A549 (cell line): ENCODE measurements at regions not wholly inside any gene's neighbourhood (a gene's known extent, or its start where the extent isn't known, plus 50 kb on each side); places are given as distances from the start of the nearest gene placed in this dataset.

Experiments
- ATAC-seq, 2 experiments: fragments of 200-7000 bp in 1 of 2; fragments of >200 bp in 1 of 2; cut with Nextera tagmentation in 1 of 2; cut with Tn5 transposase in 1 of 2; 3 replicates each; pipeline versions ENCODE4 v1.8.0 to v1.9.1; 2018 to 2020; ENCODE audit warnings: mild to moderate bottlenecking in 1 of 2, moderate library complexity in 1 of 2
- CTCF ChIA-PET: fragments of 300-600 bp; sonication (Branson Sonifier 250); formaldehyde crosslinking; extraction: SDS; loops from one replicate; lab custom pipeline; 2021; ENCODE audit warnings: antibody characterized with exemption, inconsistent platforms; lab: Yijun Ruan, JAX
- POLR2A ChIA-PET: fragments of 350-600 bp; formaldehyde crosslinking; extraction: SDS; loops from one replicate; lab custom pipeline; 2021; ENCODE audit warnings: antibody characterized with exemption, inconsistent platforms; lab: Yijun Ruan, JAX
- DNase-seq, 2 experiments: peaks; one replicate each; pipeline versions ENCODE4 v3.0.0 to v3.0.0-alpha.2; 2011 to 2016; ENCODE audit warnings: low read depth in 1 of 2, low spot score in 1 of 2
- FAIRE-seq: peaks from 2 replicates; lab custom pipeline; 2011; peaks lifted over from hg19 to GRCh38; lab: Jason Lieb, UNC
- H3K27ac ChIP-seq, 2 experiments: fragments of >200 bp; sonication (Bioruptor Twin); formaldehyde crosslinking; 3 replicates each; pipeline ENCODE4 v1.5.1; 2016 to 2017
- H3K4me1 ChIP-seq: fragments of >200 bp; sonication (Bioruptor Twin); formaldehyde crosslinking; 3 replicates; pipeline ENCODE4 v1.6.1; 2016
- H3K4me2 ChIP-seq: fragments of >200 bp; sonication (Bioruptor Twin); formaldehyde crosslinking; 3 replicates; pipeline ENCODE4 v1.6.1; 2016
- H3K4me3 ChIP-seq: fragments of >200 bp; sonication (Bioruptor Twin); formaldehyde crosslinking; 3 replicates; pipeline ENCODE4 v1.5.1; 2016
- H3K9me3 ChIP-seq: fragments of >200 bp; sonication (Bioruptor Twin); formaldehyde crosslinking; 3 replicates; pipeline ENCODE4 v1.6.1; 2016
- CBX2 ChIP-seq: fragments of 200-600 bp; sonication (generic); IDR thresholded peaks from 2 replicates; pipeline ENCODE4 v1.6.1; 2016; ENCODE audit warnings: low read depth, mild to moderate bottlenecking, borderline replicate concordance
- CEBPB ChIP-seq, 2 experiments: fragments of >200 bp in 1 of 2; sonication (Bioruptor Twin) in 1 of 2; formaldehyde crosslinking in 1 of 2; IDR thresholded peaks; 2 replicates each; pipeline ENCODE4 v1.6.1; 2012 to 2016
- FOSL2 ChIP-seq, 2 experiments: fragments of 450-650 bp in 1 of 2; fragments of >200 bp in 1 of 2; sonication (Bioruptor Twin) in 1 of 2; formaldehyde crosslinking; IDR thresholded peaks; 2 replicates each; pipeline versions ENCODE4 v1.5.0 to v1.6.1; 2016 to 2020; ENCODE audit warnings: mild to moderate bottlenecking in 1 of 2, moderate library complexity in 1 of 2
- FOXS1 ChIP-seq: fragments of 250-450 bp; sonication (Bioruptor Pico); IDR thresholded peaks from 2 replicates; pipeline ENCODE4 v1.5.0; 2020; ENCODE audit warnings: mild to moderate bottlenecking, moderate library complexity
- HOXB13 ChIP-seq: fragments of 250-450 bp; sonication (Bioruptor Pico); IDR thresholded peaks from 2 replicates; pipeline ENCODE4 v1.5.0; 2020; ENCODE audit warnings: low read depth, mild to moderate bottlenecking, moderate library complexity
- JUN ChIP-seq, 2 experiments: fragments of >200 bp; sonication (Bioruptor Twin); formaldehyde crosslinking; IDR thresholded peaks; 2 replicates in 1 of 2; 3 replicates in 1 of 2; pipeline ENCODE4 v1.6.1; 2016 to 2017
- JUNB ChIP-seq: fragments of >200 bp; sonication (Bioruptor Twin); formaldehyde crosslinking; IDR thresholded peaks from 2 replicates; pipeline ENCODE4 v1.6.1; 2016
- KDM1A ChIP-seq: fragments of 200-600 bp; sonication (generic); IDR thresholded peaks from 2 replicates; pipeline ENCODE4 v1.6.1; 2016; ENCODE audit warnings: low read depth, mild to moderate bottlenecking
- MAFK ChIP-seq: fragments of 450-650 bp; IDR thresholded peaks from 2 replicates; pipeline ENCODE4 v1.6.1; 2014; ENCODE audit not compliant: partially characterized antibody
- MAZ ChIP-seq: fragments of 150-350 bp; IDR thresholded peaks from 2 replicates; pipeline ENCODE4 v1.6.1; 2014; ENCODE audit warnings: antibody characterized with exemption, low read depth, low read length, borderline replicate concordance
- NR3C1 ChIP-seq: fragments of >200 bp; sonication (Bioruptor Twin); formaldehyde crosslinking; IDR thresholded peaks from 3 replicates; pipeline ENCODE4 v1.6.1; 2017
- POLR2AphosphoS2 ChIP-seq: conservative IDR thresholded peaks from 2 replicates; pipeline ENCODE4 v1.6.1; 2012; ENCODE audit warnings: low read length, improper control_type of control experiment, inconsistent platforms
- RAD21 ChIP-seq, 2 experiments: fragments of >200 bp in 1 of 2; sonication (Bioruptor Twin) in 1 of 2; formaldehyde crosslinking in 1 of 2; IDR thresholded peaks in 1 of 2; conservative IDR thresholded peaks in 1 of 2; 2 replicates in 1 of 2; 3 replicates in 1 of 2; pipeline ENCODE4 v1.6.1; 2012 to 2018; ENCODE audit warnings: inconsistent platforms in 1 of 2
- RCOR1 ChIP-seq: fragments of 150-350 bp; IDR thresholded peaks from 2 replicates; pipeline ENCODE4 v1.6.1; 2014; ENCODE audit warnings: antibody characterized with exemption, low read length, low read depth
- SMC3 ChIP-seq: fragments of >200 bp; sonication (Bioruptor Twin); formaldehyde crosslinking; IDR thresholded peaks from 3 replicates; pipeline ENCODE4 v1.6.1; 2018; ENCODE audit warnings: inconsistent platforms
- ZFP36 ChIP-seq: fragments of 450-650 bp; IDR thresholded peaks from 2 replicates; pipeline ENCODE4 v1.6.1; 2014; ENCODE audit warnings: borderline replicate concordance; ENCODE audit not compliant: partially characterized antibody
- ZNF302 ChIP-seq: fragments of 250-450 bp; sonication (Bioruptor Pico); IDR thresholded peaks from 2 replicates; pipeline ENCODE4 v1.9.0; 2021; ENCODE audit warnings: inconsistent platforms, mild to moderate bottlenecking, moderate library complexity
- WGBS: methylation state at CpG from one replicate; pipeline ENCODE4 v1.1.6; 2017; ENCODE audit errors: missing lambda C conversion rate; 5-methylcytosine and 5-hydroxymethylcytosine counted together
- TF ChIP-seq, protein P1 (sequence below): fragments of >200 bp; sonication (Bioruptor Twin); formaldehyde crosslinking; IDR thresholded peaks from 3 replicates; pipeline ENCODE4 v1.5.1; 2016
- TF ChIP-seq, protein P2 (sequence below): fragments of 450-650 bp; IDR thresholded peaks from 2 replicates; pipeline ENCODE4 v1.6.1; 2014; ENCODE audit warnings: antibody characterized with exemption
- TF ChIP-seq, protein P3 (sequence below): fragments of 250-450 bp; sonication (Bioruptor Pico); IDR thresholded peaks from 2 replicates; pipeline ENCODE4 v1.5.0; 2021; ENCODE audit warnings: mild to moderate bottlenecking, moderate library complexity, borderline replicate concordance
- TF ChIP-seq, protein P4 (sequence below): fragments of >200 bp; sonication (Bioruptor Twin); formaldehyde crosslinking; IDR thresholded peaks from 3 replicates; pipeline ENCODE4 v1.6.1; 2016

DNA sequence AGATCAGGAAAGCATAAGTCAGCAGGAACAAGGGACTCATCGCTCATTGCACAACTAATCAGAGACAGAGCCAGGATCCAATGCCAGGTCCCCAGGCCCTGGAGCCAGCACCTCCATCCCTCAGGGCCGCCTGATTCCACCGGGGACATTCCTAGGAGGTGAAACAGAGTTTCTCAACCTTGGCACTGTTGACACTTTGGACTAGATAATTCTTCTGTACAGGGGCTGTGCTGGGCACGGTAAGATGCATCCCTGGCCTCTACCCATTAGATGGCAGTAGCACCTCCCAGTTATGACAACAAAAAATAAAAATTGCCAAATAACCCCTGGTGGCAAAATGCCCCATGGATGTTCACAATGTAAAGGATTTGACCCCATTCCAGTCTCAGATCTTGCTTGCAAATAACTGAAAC is 127.7 kb downstream of the MTHFS start:
- H3K27ac ChIP-seq = no peak overlapping the region
- TF ChIP-seq, protein P1, sequence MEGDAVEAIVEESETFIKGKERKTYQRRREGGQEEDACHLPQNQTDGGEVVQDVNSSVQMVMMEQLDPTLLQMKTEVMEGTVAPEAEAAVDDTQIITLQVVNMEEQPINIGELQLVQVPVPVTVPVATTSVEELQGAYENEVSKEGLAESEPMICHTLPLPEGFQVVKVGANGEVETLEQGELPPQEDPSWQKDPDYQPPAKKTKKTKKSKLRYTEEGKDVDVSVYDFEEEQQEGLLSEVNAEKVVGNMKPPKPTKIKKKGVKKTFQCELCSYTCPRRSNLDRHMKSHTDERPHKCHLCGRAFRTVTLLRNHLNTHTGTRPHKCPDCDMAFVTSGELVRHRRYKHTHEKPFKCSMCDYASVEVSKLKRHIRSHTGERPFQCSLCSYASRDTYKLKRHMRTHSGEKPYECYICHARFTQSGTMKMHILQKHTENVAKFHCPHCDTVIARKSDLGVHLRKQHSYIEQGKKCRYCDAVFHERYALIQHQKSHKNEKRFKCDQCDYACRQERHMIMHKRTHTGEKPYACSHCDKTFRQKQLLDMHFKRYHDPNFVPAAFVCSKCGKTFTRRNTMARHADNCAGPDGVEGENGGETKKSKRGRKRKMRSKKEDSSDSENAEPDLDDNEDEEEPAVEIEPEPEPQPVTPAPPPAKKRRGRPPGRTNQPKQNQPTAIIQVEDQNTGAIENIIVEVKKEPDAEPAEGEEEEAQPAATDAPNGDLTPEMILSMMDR = peak; percentile 51
- peak; percentile 51; the same call in 2 of the 3 replicates for TF ChIP-seq SMC3
- no peak for TF ChIP-seq MAZ
- no peak for TF ChIP-seq FOSL2 (IDR thresholded peaks at IDR 0.05)
- no peak for TF ChIP-seq FOSL2 (CRISPR knock-in tag; IDR thresholded peaks at IDR 0.05)
- TF ChIP-seq RAD21 (conservative IDR thresholded peaks at IDR 0.05 in 1 of 2, IDR thresholded peaks at IDR 0.05 in 1 of 2) = peak; percentile 67 to 78
- peak; percentile 18 to 39; a peak in 1 of 4 replicates for TF ChIP-seq CEBPB (IDR thresholded peaks at IDR 0.05)
- peak; percentile 1 for TF ChIP-seq MAFK
- FAIRE-seq (peak; percentile 63), ATAC-seq (peak; percentile 85 to 94), DNase-seq (peak; percentile 51 to 63)
- H3K4me1 ChIP-seq = peaks cover 6% of the 10 kb centered on the region; the same call in 1 of the 3 replicates
- POLR2A ChIA-PET = no interaction called here
- WGBS = 25% methylated on average over 4 of the region's 4 CpGs
- peak overlapping the region; percentile 14; the same call in 1 of the 3 replicates for H3K4me2 ChIP-seq
- H3K9me3 ChIP-seq = no peaks in the 10 kb centered on the region
- CTCF ChIA-PET = interaction anchor here (0.8 to 3.6 kb wide), 5 partner anchors 9 to 85 kb away, joined by 3 to 15 read pairs (median 3); no protein-coding TSS in a partner anchor
- no peak overlapping the region for H3K4me3 ChIP-seq

DNA sequence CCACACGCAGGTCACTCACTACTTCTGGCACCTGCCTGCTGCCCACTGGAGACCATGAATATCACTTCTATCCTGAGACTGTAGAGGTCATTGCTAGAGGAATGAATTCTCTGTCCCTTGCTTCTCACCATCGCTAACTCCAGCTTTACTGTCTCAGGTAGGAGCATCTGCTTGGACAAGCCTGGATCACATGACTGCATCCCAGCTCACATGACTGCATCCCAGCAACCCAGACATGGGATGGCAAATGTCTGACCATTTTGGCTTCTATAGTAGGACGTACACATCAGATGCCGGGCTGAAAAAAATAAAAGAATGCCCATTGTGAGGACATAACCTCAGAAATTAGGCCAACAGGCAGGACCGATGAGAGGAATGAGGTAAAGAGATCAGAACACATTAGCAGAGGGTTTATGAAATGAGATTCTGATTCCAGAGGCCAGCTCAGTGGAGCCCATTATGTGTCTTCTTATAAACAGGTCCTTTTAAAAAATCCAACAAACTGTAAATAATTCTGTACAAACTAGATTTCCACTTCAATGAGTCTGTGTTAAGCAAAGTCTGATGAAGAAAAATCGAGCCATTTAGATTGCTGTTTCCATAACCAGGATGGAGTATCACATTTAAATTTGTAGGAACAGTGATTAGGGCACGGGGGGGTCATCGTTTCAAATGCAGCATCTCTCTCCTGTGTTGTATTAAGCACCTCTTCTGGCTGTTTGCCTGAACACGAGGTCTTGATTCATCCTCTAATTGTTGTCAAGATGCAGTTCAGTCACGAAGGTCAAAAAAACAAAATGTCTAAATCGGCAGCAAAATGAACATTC is 126.7 kb downstream of the MTHFS start:
- Histone ChIP-seq H3K27ac (no peak overlapping the region), H3K4me1 (peaks cover 6% of the 10 kb centered on the region; the same call in 1 of the 3 replicates)
- TF ChIP-seq, protein P2, sequence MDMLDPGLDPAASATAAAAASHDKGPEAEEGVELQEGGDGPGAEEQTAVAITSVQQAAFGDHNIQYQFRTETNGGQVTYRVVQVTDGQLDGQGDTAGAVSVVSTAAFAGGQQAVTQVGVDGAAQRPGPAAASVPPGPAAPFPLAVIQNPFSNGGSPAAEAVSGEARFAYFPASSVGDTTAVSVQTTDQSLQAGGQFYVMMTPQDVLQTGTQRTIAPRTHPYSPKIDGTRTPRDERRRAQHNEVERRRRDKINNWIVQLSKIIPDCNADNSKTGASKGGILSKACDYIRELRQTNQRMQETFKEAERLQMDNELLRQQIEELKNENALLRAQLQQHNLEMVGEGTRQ = peak; percentile 54
- no peak for TF ChIP-seq ZFP36
- TF ChIP-seq, all 56 proteins: peak for 1
- ChIA-PET POLR2A (no interaction called here), CTCF (interaction anchor here (0.8 to 3.6 kb wide), 3 partner anchors 32 to 84 kb away, joined by 3 to 15 read pairs (median 3); no protein-coding TSS in a partner anchor)
- FAIRE-seq = peak; percentile 54
- no peak overlapping the region for H3K4me3 ChIP-seq
- WGBS = 61% methylated on average over 11 of the region's 11 CpGs
- H3K9me3 ChIP-seq = no peaks in the 10 kb centered on the region
- ATAC-seq = no peak
- no peak for DNase-seq
- H3K4me2 ChIP-seq = no peak overlapping the region

DNA sequence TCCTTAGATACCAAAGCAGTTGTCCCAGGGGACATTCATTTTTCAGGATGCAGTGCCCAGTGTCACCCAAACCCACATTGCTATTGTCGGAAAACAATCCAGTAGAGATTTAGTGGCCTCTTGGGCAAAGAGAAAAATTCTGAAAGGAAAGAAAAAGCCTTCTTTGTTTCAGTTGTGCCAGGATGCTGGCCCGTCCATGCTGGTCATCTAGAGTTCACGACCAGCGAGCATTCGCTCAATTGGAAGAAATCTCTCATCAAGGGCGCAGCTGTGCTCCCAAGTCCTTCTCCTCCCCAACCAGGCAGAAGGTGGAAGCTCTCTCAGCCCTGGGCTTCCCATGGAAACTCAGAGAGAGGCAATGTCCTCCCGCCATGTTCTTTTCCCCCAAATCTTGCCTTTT is 123.7 kb downstream of the MTHFS start:
- no peak overlapping the region for H3K27ac ChIP-seq

More for the DNA sequence above, 123.7 kb downstream of the MTHFS start:
- H3K4me1 ChIP-seq = peaks cover 6% of the 10 kb centered on the region; the same call in 1 of the 3 replicates
- TF ChIP-seq KDM1A (no peak), JUNB (no peak), POLR2AphosphoS2 (no peak), ZNF302 (CRISPR knock-in tag) (no peak), NR3C1 (no peak), FOXS1 (CRISPR knock-in tag) (no peak), RCOR1 (no peak), CBX2 (no peak), JUN (IDR thresholded peaks at IDR 0.05) (no peak), HOXB13 (CRISPR knock-in tag) (no peak)
- TF ChIP-seq, protein P3, sequence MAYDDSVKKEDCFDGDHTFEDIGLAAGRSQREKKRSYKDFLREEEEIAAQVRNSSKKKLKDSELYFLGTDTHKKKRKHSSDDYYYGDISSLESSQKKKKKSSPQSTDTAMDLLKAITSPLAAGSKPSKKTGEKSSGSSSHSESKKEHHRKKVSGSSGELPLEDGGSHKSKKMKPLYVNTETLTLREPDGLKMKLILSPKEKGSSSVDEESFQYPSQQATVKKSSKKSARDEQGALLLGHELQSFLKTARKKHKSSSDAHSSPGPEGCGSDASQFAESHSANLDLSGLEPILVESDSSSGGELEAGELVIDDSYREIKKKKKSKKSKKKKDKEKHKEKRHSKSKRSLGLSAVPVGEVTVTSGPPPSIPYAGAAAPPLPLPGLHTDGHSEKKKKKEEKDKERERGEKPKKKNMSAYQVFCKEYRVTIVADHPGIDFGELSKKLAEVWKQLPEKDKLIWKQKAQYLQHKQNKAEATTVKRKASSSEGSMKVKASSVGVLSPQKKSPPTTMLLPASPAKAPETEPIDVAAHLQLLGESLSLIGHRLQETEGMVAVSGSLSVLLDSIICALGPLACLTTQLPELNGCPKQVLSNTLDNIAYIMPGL (CRISPR knock-in tag) = no peak
- TF ChIP-seq, protein P4, sequence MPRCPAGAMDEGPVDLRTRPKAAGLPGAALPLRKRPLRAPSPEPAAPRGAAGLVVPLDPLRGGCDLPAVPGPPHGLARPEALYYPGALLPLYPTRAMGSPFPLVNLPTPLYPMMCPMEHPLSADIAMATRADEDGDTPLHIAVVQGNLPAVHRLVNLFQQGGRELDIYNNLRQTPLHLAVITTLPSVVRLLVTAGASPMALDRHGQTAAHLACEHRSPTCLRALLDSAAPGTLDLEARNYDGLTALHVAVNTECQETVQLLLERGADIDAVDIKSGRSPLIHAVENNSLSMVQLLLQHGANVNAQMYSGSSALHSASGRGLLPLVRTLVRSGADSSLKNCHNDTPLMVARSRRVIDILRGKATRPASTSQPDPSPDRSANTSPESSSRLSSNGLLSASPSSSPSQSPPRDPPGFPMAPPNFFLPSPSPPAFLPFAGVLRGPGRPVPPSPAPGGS = no peak
- TF ChIP-seq, all 56 proteins: peak for 0
- FAIRE-seq (no peak), DNase-seq (no peak), ATAC-seq (no peak)
- H3K9me3 ChIP-seq = no peaks in the 10 kb centered on the region
- WGBS = 85% methylated on average over 7 of the region's 7 CpGs
- H3K4me2 ChIP-seq = no peak overlapping the region
- CTCF ChIA-PET = no interaction called here
- POLR2A ChIA-PET = no interaction called here
- H3K4me3 ChIP-seq = no peak overlapping the region
